Nephron progenitor cell (in vitro differentiated cells): ENCODE measurements at regions not wholly inside any gene's neighbourhood (a gene's known extent, or its start where the extent isn't known, plus 50 kb on each side); places are given as distances from the start of the nearest gene placed in this dataset.

Experiments
- DNase-seq: peaks from one replicate; pipeline ENCODE4 v3.0.0; 2021
- H3K27ac Mint-ChIP-seq: 2 replicates; pipeline ENCODE4 v1.8.0; 2021; ENCODE audit warnings: mild to moderate bottlenecking, moderate library complexity, mixed read lengths
- H3K27me3 Mint-ChIP-seq: 2 replicates; pipeline ENCODE4 v1.8.0; 2021; ENCODE audit warnings: mild to moderate bottlenecking, low read depth, mixed read lengths; ENCODE audit not compliant: poor library complexity
- H3K36me3 Mint-ChIP-seq: 2 replicates; pipeline ENCODE4 v1.8.0; 2021; ENCODE audit warnings: low read depth, mixed read lengths
- H3K4me1 Mint-ChIP-seq: 2 replicates; pipeline ENCODE4 v1.8.0; 2021; ENCODE audit warnings: mixed read lengths
- H3K4me3 Mint-ChIP-seq: 2 replicates; pipeline ENCODE4 v1.8.0; 2021; ENCODE audit warnings: mild to moderate bottlenecking, moderate library complexity, mixed read lengths
- H3K9me3 Mint-ChIP-seq: 2 replicates; pipeline ENCODE4 v1.8.0; 2021; ENCODE audit warnings: mild to moderate bottlenecking, moderate library complexity, mixed read lengths
- TF ChIP-seq, protein P1 (sequence below): fragments of 200-600 bp; sonication (generic); IDR thresholded peaks from 2 replicates; pipeline ENCODE4 v1.5.0; 2021; ENCODE audit warnings: antibody characterized with exemption

DNA sequence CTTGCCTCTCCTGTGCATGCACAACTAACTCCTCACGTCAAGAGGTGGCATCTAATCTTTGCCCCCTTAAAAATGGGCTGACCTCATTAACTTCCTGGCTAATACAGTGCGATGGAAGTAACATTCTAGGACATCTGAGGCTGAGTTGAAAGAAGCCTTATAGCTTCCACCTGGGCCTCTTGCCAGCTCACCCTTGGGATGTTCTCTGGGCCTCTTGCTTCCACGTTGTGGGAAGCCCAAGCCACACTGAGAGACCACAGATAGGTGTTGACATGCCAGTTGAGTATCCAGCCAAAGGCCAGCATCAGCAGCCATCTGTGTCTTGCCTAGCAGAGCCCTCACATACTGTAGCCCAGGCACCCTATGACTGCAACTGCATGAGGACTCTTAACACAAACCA lies 60.8 kb upstream of the GDF10 start:
- TF ChIP-seq, protein P1, sequence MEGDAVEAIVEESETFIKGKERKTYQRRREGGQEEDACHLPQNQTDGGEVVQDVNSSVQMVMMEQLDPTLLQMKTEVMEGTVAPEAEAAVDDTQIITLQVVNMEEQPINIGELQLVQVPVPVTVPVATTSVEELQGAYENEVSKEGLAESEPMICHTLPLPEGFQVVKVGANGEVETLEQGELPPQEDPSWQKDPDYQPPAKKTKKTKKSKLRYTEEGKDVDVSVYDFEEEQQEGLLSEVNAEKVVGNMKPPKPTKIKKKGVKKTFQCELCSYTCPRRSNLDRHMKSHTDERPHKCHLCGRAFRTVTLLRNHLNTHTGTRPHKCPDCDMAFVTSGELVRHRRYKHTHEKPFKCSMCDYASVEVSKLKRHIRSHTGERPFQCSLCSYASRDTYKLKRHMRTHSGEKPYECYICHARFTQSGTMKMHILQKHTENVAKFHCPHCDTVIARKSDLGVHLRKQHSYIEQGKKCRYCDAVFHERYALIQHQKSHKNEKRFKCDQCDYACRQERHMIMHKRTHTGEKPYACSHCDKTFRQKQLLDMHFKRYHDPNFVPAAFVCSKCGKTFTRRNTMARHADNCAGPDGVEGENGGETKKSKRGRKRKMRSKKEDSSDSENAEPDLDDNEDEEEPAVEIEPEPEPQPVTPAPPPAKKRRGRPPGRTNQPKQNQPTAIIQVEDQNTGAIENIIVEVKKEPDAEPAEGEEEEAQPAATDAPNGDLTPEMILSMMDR, result no peak
- no peak for DNase-seq
- Mint-ChIP-seq H3K36me3 (no peaks in the 10 kb centered on the region), H3K9me3 (no peaks in the 10 kb centered on the region), H3K27ac (no peak overlapping the region), H3K27me3 (peaks cover 9% of the 10 kb centered on the region), H3K4me3 (no peak overlapping the region), H3K4me1 (peaks cover 19% of the 10 kb centered on the region)

DNA sequence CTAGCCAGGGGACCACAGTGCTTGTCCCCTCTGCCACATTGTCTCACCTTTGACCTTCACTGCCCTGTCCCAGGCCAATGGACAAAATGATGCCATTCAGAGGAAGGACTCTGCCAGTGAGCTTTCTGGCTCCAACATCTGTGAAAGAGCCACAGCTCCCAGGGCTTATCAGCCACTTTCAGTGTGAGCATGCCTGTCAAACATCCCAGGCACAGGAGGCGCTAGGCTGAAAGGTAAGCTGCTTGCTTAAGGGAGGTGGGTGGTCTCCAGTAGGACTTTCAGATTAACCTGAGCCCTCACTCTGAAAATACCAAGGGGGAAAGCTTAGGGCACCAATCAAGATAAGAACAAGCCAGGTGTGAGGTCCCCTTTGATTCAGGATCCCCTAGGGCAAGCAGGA lies 59.8 kb upstream of the GDF10 start:
- Mint-ChIP-seq H3K4me1 (peaks cover 22% of the 10 kb centered on the region), H3K36me3 (no peaks in the 10 kb centered on the region), H3K27me3 (peaks cover 9% of the 10 kb centered on the region), H3K9me3 (no peaks in the 10 kb centered on the region), H3K27ac (no peak overlapping the region), H3K4me3 (no peak overlapping the region)
- TF ChIP-seq, protein P1, result no peak
- DNase-seq, result no peak

GRCh38 chr10:47241256-47241655 lies 58.7 kb upstream of the GDF10 start:
- Mint-ChIP-seq H3K4me1 (peaks cover 22% of the 10 kb centered on the region), H3K27ac (no peak overlapping the region), H3K27me3 (peaks cover 9% of the 10 kb centered on the region), H3K36me3 (no peaks in the 10 kb centered on the region), H3K9me3 (no peaks in the 10 kb centered on the region), H3K4me3 (no peak overlapping the region)
- TF ChIP-seq, protein P1, result no peak
- DNase-seq, result no peak

GRCh38 chr10:47241946-47242867 lies 57.8 kb upstream of the GDF10 start:
- no peak for DNase-seq

DNA sequence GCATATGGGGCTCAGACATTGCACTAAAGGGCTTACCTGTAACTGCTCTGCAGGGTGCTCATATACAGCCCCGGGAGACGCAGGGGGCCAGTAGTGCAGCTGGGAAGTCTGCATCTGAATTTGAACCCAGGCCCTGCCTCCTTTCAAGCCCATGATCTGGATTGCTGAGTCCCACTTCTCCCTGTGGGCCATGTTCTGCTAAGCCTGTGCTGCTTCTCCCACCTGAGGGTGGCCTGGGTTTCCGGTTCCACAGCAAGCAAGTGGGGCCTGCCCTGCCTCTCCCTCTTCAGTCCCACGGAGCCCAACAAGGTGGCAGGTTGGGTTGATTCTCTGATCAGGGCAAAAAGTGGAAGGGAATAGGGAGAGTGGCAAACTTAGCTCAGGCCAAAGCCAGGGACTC lies 56.6 kb upstream of the GDF10 start:
- H3K4me1 Mint-ChIP-seq, result peaks cover 14% of the 10 kb centered on the region
- no peak for DNase-seq
- H3K27me3 Mint-ChIP-seq, result peaks cover 13% of the 10 kb centered on the region
- H3K36me3 Mint-ChIP-seq, result no peaks in the 10 kb centered on the region
- no peak overlapping the region for H3K27ac Mint-ChIP-seq
- H3K9me3 Mint-ChIP-seq, result no peaks in the 10 kb centered on the region
- TF ChIP-seq, protein P1, result no peak
- no peak overlapping the region for H3K4me3 Mint-ChIP-seq

More at GRCh38 chr10:47241946-47242867, 57.8 kb upstream of the GDF10 start:
- H3K27me3 Mint-ChIP-seq, result peaks cover 13% of the 10 kb centered on the region
- peaks cover 22% of the 10 kb centered on the region for H3K4me1 Mint-ChIP-seq
- H3K9me3 Mint-ChIP-seq, result no peaks in the 10 kb centered on the region
- no peak overlapping the region for H3K4me3 Mint-ChIP-seq
- TF ChIP-seq, protein P1, result no peak
- no peaks in the 10 kb centered on the region for H3K36me3 Mint-ChIP-seq
- H3K27ac Mint-ChIP-seq, result no peak overlapping the region

DNA sequence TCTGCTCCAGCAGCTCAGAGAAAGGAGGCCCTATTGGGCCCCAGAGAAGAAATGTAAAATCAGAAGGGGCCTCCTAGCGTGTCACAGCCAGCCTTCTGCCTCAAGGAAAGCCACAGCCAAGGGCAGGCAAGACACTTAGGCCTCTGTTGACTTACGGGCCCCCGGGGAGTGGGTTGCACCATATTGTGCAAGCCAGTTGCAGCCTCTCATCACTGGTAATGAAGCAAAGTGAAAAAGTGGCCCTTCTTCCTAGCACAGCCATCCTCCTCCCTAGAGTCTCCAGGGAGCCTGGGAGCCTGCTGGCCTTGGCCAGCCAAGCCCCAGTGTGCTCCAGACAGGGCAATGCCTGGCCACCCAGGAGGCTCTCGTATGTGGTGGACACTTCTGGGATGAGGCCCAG lies 56.2 kb upstream of the GDF10 start:
- DNase-seq, result no peak
- Mint-ChIP-seq H3K4me3 (no peak overlapping the region), H3K27me3 (peaks cover 13% of the 10 kb centered on the region), H3K9me3 (no peaks in the 10 kb centered on the region), H3K36me3 (no peaks in the 10 kb centered on the region), H3K4me1 (peaks cover 12% of the 10 kb centered on the region), H3K27ac (no peak overlapping the region)
- TF ChIP-seq, protein P1, result no peak
